HEK293T (cell line): ENCODE measurements at regions not wholly inside any gene's neighbourhood (a gene's known extent, or its start where the extent isn't known, plus 50 kb on each side); places are given as distances from the start of the nearest gene placed in this dataset.

Experiments
- FOXA1 ChIP-seq: fragments of 450-650 bp; IDR thresholded peaks from 2 replicates; pipeline ENCODE4 v1.6.1; 2016; ENCODE audit warnings: mild to moderate bottlenecking
- SP1 ChIP-seq: fragments of 450-650 bp; IDR thresholded peaks from 2 replicates; pipeline ENCODE4 v1.6.1; 2017

- TF ChIP-seq FOXA1 (no peak), SP1 (no peak)
Observed at GRCh38 chr4:103994059-103994458, 274.3 kb upstream of the TACR3 start.
